Activated T-helper 2 cell treated with anti-CD3 and anti-CD28 coated beads, Interferon-gamma antibody, Interleukin-2, Interleukin-4, amounts not matched to agents 10 μg/mL and 5 μg/mL and 100 μg/mL, durations not matched to agents 14 hours and 24 hours and 36 hours (primary cell): ENCODE measurements at regions not wholly inside any gene's neighbourhood (a gene's known extent, or its start where the extent isn't known, plus 50 kb on each side); places are given as distances from the start of the nearest gene placed in this dataset.

ENCODE experiments used
- DNase-seq: peaks from one replicate; pipeline ENCODE4 v3.0.0; 2021; ENCODE audit warnings: low spot score
- H3K27ac Mint-ChIP-seq: one replicate; pipeline ENCODE4 v1.8.0; 2021; ENCODE audit warnings: mixed read lengths
- H3K27me3 Mint-ChIP-seq: one replicate; pipeline ENCODE4 v1.8.0; 2021; ENCODE audit warnings: low read depth, mixed read lengths
- H3K36me3 Mint-ChIP-seq: one replicate; pipeline ENCODE4 v1.8.0; 2021; ENCODE audit warnings: low read depth, mixed read lengths
- H3K4me1 Mint-ChIP-seq: one replicate; pipeline ENCODE4 v1.8.0; 2021; ENCODE audit warnings: low read depth, mixed read lengths
- H3K4me3 Mint-ChIP-seq: one replicate; pipeline ENCODE4 v1.8.0; 2021; ENCODE audit warnings: low read depth, mild to moderate bottlenecking, moderate library complexity, mixed read lengths
- H3K9me3 Mint-ChIP-seq: one replicate; pipeline ENCODE4 v1.8.0; 2021; ENCODE audit warnings: mixed read lengths
- intact Hi-C: fragments of 100-400 bp; cut with micrococcal nuclease; formaldehyde crosslinking; loops from one replicate; pipeline ENCODE4 v1.15.1; 2023

GRCh38 chr5:15241216-15241821, 258.7 kb upstream of the FBXL7 start:
- Mint-ChIP-seq H3K36me3 (no peaks in the 10 kb centered on the region), H3K27ac (no peak overlapping the region), H3K27me3 (no peaks in the 10 kb centered on the region), H3K4me3 (no peak overlapping the region), H3K4me1 (no peaks in the 10 kb centered on the region), H3K9me3 (peaks cover 43% of the 10 kb centered on the region)
- DNase-seq = no peak
- intact Hi-C loops = no loop called here

- Mint-ChIP-seq H3K27me3 (no peaks in the 10 kb centered on the region), H3K27ac (no peak overlapping the region), H3K4me1 (no peaks in the 10 kb centered on the region), H3K36me3 (no peaks in the 10 kb centered on the region), H3K4me3 (no peak overlapping the region), H3K9me3 (peaks cover 29% of the 10 kb centered on the region)
- intact Hi-C loops = no loop called here
- DNase-seq = no peak
These were observed 262.0 kb upstream of the FBXL7 start for GRCh38 chr5:15238006-15238405.

GRCh38 chr5:15236911-15237508, 263.0 kb upstream of the FBXL7 start:
- DNase-seq = no peak
- intact Hi-C loops = no loop called here
- no peaks in the 10 kb centered on the region for H3K27me3 Mint-ChIP-seq
- H3K4me1 Mint-ChIP-seq = no peaks in the 10 kb centered on the region
- H3K9me3 Mint-ChIP-seq = peaks cover 31% of the 10 kb centered on the region
- no peaks in the 10 kb centered on the region for H3K36me3 Mint-ChIP-seq
- H3K4me3 Mint-ChIP-seq = no peak overlapping the region
- no peak overlapping the region for H3K27ac Mint-ChIP-seq

GRCh38 chr5:15234911-15235310, 265.1 kb upstream of the FBXL7 start:
- Mint-ChIP-seq H3K9me3 (peaks cover 28% of the 10 kb centered on the region), H3K27me3 (no peaks in the 10 kb centered on the region), H3K4me3 (no peak overlapping the region), H3K4me1 (no peaks in the 10 kb centered on the region), H3K27ac (no peak overlapping the region), H3K36me3 (no peaks in the 10 kb centered on the region)
- DNase-seq = no peak
- intact Hi-C loops = no loop called here

- no peaks in the 10 kb centered on the region for H3K27me3 Mint-ChIP-seq
- no peak for DNase-seq
- intact Hi-C loops = no loop called here
- no peaks in the 10 kb centered on the region for H3K4me1 Mint-ChIP-seq
- peaks cover 24% of the 10 kb centered on the region for H3K9me3 Mint-ChIP-seq
- no peak overlapping the region for H3K4me3 Mint-ChIP-seq
- no peak overlapping the region for H3K27ac Mint-ChIP-seq
- no peaks in the 10 kb centered on the region for H3K36me3 Mint-ChIP-seq
These were observed 265.6 kb upstream of the FBXL7 start for GRCh38 chr5:15234366-15234765.

GRCh38 chr5:15233566-15233965, 266.4 kb upstream of the FBXL7 start:
- no peak overlapping the region for H3K4me3 Mint-ChIP-seq
- no peak for DNase-seq
- no peaks in the 10 kb centered on the region for H3K4me1 Mint-ChIP-seq
- no peak overlapping the region for H3K27ac Mint-ChIP-seq
- peaks cover 17% of the 10 kb centered on the region for H3K9me3 Mint-ChIP-seq
- no peaks in the 10 kb centered on the region for H3K27me3 Mint-ChIP-seq
- intact Hi-C loops = no loop called here
- H3K36me3 Mint-ChIP-seq = no peaks in the 10 kb centered on the region

GRCh38 chr5:15222156-15222555, 277.8 kb upstream of the FBXL7 start:
- Mint-ChIP-seq H3K27me3 (no peaks in the 10 kb centered on the region), H3K4me1 (no peaks in the 10 kb centered on the region), H3K27ac (no peak overlapping the region), H3K9me3 (peaks cover 19% of the 10 kb centered on the region), H3K36me3 (no peaks in the 10 kb centered on the region), H3K4me3 (no peak overlapping the region)
- no peak for DNase-seq
- intact Hi-C loops = no loop called here

GRCh38 chr5:15220642-15221173, 279.3 kb upstream of the FBXL7 start:
- H3K9me3 Mint-ChIP-seq = peaks cover 22% of the 10 kb centered on the region
- H3K27ac Mint-ChIP-seq = no peak overlapping the region
- H3K4me3 Mint-ChIP-seq = no peak overlapping the region
- no peaks in the 10 kb centered on the region for H3K36me3 Mint-ChIP-seq
- no peaks in the 10 kb centered on the region for H3K27me3 Mint-ChIP-seq
- intact Hi-C loops = no loop called here
- H3K4me1 Mint-ChIP-seq = no peaks in the 10 kb centered on the region
- no peak for DNase-seq

- no peak overlapping the region for H3K4me3 Mint-ChIP-seq
- intact Hi-C loops = no loop called here
- H3K36me3 Mint-ChIP-seq = no peaks in the 10 kb centered on the region
- DNase-seq = no peak
- no peak overlapping the region for H3K27ac Mint-ChIP-seq
- peaks cover 14% of the 10 kb centered on the region for H3K9me3 Mint-ChIP-seq
- no peaks in the 10 kb centered on the region for H3K27me3 Mint-ChIP-seq
- H3K4me1 Mint-ChIP-seq = no peaks in the 10 kb centered on the region
These were observed 284.9 kb upstream of the FBXL7 start for GRCh38 chr5:15215056-15215455.

- Mint-ChIP-seq H3K27ac (no peak overlapping the region), H3K36me3 (no peaks in the 10 kb centered on the region), H3K4me3 (no peak overlapping the region), H3K4me1 (no peaks in the 10 kb centered on the region), H3K27me3 (no peaks in the 10 kb centered on the region), H3K9me3 (peaks cover 14% of the 10 kb centered on the region)
- intact Hi-C loops = no loop called here
- no peak for DNase-seq
These were observed 286.0 kb upstream of the FBXL7 start for GRCh38 chr5:15214010-15214409.

- no peak for DNase-seq
- Mint-ChIP-seq H3K27me3 (no peaks in the 10 kb centered on the region), H3K36me3 (no peaks in the 10 kb centered on the region), H3K4me1 (no peaks in the 10 kb centered on the region), H3K9me3 (peaks cover 27% of the 10 kb centered on the region), H3K4me3 (no peak overlapping the region), H3K27ac (no peak overlapping the region)
- intact Hi-C loops = no loop called here
These were observed 290.8 kb upstream of the FBXL7 start for GRCh38 chr5:15209053-15209762.

- no peak for DNase-seq
- Mint-ChIP-seq H3K4me3 (no peak overlapping the region), H3K27me3 (no peaks in the 10 kb centered on the region), H3K27ac (no peak overlapping the region), H3K4me1 (no peaks in the 10 kb centered on the region), H3K36me3 (no peaks in the 10 kb centered on the region), H3K9me3 (peaks cover 39% of the 10 kb centered on the region)
- intact Hi-C loops = no loop called here
These were observed 293.8 kb upstream of the FBXL7 start for GRCh38 chr5:15206133-15206532.

- intact Hi-C loops = no loop called here
- Mint-ChIP-seq H3K4me1 (no peaks in the 10 kb centered on the region), H3K4me3 (no peak overlapping the region)
These were observed 296.6 kb upstream of the FBXL7 start for GRCh38 chr5:15203376-15203775.

More at GRCh38 chr5:15203376-15203775, 296.6 kb upstream of the FBXL7 start:
- Mint-ChIP-seq H3K27ac (no peak overlapping the region), H3K27me3 (no peaks in the 10 kb centered on the region), H3K36me3 (no peaks in the 10 kb centered on the region), H3K9me3 (peaks cover 38% of the 10 kb centered on the region)
- DNase-seq = no peak
